GM12865 (cell line): ENCODE measurements at regions not wholly inside any gene's neighbourhood (a gene's known extent, or its start where the extent isn't known, plus 50 kb on each side); places are given as distances from the start of the nearest gene placed in this dataset.

Source experiments
- DNase-seq: peaks from one replicate; pipeline ENCODE4 v3.0.0; 2010; ENCODE audit warnings: low read depth
- H3K4me3 ChIP-seq: 2 replicates; pipeline ENCODE4 v1.5.1; 2011; ENCODE audit warnings: mild to moderate bottlenecking, low read depth, low read length, control low read depth
- CTCF ChIP-seq: IDR thresholded peaks from 2 replicates; pipeline ENCODE4 v1.5.1; 2011; ENCODE audit warnings: low read length, control low read depth, low read depth, inconsistent platforms; ENCODE audit not compliant: insufficient read depth; ENCODE audit errors: missing control alignments

GRCh38 chr16:6656760-6657159 lies 675.9 kb upstream of the RBFOX1 start:
- no peak for TF ChIP-seq CTCF
- DNase-seq: no peak
- H3K4me3 ChIP-seq: no peak overlapping the region

GRCh38 chr16:6646891-6647290 lies 685.8 kb upstream of the RBFOX1 start:
- TF ChIP-seq CTCF: no peak
- H3K4me3 ChIP-seq: no peak overlapping the region
- DNase-seq: no peak

GRCh38 chr16:6645768-6646568 lies 686.7 kb upstream of the RBFOX1 start:
- no peak for DNase-seq
- TF ChIP-seq CTCF: no peak

GRCh38 chr16:6644916-6645315 lies 687.7 kb upstream of the RBFOX1 start:
- no peak for DNase-seq
- no peak overlapping the region for H3K4me3 ChIP-seq
- TF ChIP-seq CTCF: no peak

More at GRCh38 chr16:6645768-6646568, 686.7 kb upstream of the RBFOX1 start:
- no peak overlapping the region for H3K4me3 ChIP-seq

- peak; percentile 62 for TF ChIP-seq CTCF
- peak; percentile 50 for DNase-seq
- H3K4me3 ChIP-seq: no peak overlapping the region
Measured at GRCh38 chr16:6643080-6643686, 689.5 kb upstream of the RBFOX1 start.

- DNase-seq: no peak
- no peak overlapping the region for H3K4me3 ChIP-seq
- TF ChIP-seq CTCF: no peak
Measured at GRCh38 chr16:6642271-6642670, 690.4 kb upstream of the RBFOX1 start.
